GM13977 (cell line): ENCODE measurements at regions not wholly inside any gene's neighbourhood (a gene's known extent, or its start where the extent isn't known, plus 50 kb on each side); places are given as distances from the start of the nearest gene placed in this dataset.
"Not testable (repeated sequence)": the region's sequence is repeated elsewhere in the genome, so short reads cannot be mapped to it uniquely, and the experiment has no call there.

Experiments
- DNase-seq: peaks from one replicate; pipeline ENCODE4 v3.0.0; 2012; ENCODE audit warnings: low spot score
- in situ Hi-C: fragments of 300-500 bp; cut with MboI; formaldehyde crosslinking; loops from one replicate; pipeline ENCODE4 v1.12.0; 2022; ENCODE audit warnings: low sequenced_read_pairs, low pct_unique_long_range_greater_than_20kb, mixed read lengths, inconsistent platforms; ENCODE audit not compliant: unreplicated experiment
- TF ChIP-seq, protein P1 (sequence below): IDR thresholded peaks from 2 replicates; pipeline ENCODE4 v1.5.1; 2012; ENCODE audit warnings: mild to moderate bottlenecking, control low read depth; ENCODE audit not compliant: insufficient read depth; ENCODE audit errors: extremely low read depth, missing control alignments

DNA sequence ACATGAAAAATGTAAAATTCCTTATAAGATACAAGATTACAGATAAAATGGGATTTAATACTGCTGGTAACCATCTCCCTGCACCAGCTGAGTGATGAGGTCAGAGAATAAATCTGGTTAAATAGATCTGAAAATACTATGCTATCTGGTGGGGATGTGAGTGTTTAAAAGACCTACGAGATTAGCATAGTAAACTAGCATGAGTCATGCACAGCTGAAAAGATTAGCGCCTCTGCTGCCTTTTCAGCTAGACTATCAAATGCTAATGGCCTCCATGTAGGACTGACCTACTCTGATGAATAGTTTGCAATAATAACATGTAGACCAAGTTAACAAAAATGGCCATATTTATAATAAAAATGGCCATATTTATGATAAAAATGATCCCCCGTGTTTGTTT is 553.3 kb downstream of the C6orf118 start:
- in situ Hi-C loops, result no loop called here
- no peak for DNase-seq
- TF ChIP-seq, protein P1, sequence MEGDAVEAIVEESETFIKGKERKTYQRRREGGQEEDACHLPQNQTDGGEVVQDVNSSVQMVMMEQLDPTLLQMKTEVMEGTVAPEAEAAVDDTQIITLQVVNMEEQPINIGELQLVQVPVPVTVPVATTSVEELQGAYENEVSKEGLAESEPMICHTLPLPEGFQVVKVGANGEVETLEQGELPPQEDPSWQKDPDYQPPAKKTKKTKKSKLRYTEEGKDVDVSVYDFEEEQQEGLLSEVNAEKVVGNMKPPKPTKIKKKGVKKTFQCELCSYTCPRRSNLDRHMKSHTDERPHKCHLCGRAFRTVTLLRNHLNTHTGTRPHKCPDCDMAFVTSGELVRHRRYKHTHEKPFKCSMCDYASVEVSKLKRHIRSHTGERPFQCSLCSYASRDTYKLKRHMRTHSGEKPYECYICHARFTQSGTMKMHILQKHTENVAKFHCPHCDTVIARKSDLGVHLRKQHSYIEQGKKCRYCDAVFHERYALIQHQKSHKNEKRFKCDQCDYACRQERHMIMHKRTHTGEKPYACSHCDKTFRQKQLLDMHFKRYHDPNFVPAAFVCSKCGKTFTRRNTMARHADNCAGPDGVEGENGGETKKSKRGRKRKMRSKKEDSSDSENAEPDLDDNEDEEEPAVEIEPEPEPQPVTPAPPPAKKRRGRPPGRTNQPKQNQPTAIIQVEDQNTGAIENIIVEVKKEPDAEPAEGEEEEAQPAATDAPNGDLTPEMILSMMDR, result no peak

DNA sequence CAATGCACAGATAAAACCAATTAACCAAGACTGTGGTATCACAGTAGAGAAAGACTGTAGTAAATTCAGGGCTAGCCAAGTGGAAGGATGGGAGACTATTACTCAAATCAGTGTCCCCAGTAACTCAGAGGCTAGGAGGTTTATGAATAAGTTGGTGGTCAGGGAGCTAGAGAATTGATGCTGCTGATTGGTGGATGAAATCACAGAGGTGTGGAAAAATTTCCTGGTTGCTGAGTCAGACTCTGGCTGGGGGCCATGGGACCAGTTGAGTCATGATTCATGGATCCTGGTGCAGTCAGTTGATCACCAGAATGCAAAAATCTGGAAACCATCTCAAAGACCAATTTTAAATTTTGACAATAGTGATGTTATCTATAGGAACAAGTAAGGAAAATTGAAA is 555.9 kb downstream of the C6orf118 start:
- in situ Hi-C loops, result no loop called here
- no peak for DNase-seq
- TF ChIP-seq, protein P1, result no peak

DNA sequence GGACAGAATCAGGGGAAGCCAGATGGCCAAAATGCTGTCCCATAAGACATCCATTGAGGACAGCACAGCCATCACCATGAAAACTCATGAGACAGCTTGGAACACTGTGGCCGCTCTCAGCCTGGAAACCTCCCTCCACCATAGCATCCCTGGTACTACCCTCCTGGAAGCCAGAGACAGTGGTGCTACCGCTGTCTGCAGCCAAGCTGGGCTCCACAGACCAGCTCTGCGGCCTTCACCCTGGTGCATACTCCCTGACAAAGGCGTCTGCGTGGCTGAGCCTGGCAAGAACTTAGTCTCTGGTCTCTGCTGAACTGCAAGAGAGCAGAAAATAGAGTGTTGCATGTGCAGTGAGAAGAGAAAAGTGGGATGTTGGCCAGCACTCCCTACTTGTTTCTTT is 558.0 kb downstream of the C6orf118 start:
- no peak for DNase-seq
- TF ChIP-seq, protein P1, result no peak
- in situ Hi-C loops, result no loop called here

DNA sequence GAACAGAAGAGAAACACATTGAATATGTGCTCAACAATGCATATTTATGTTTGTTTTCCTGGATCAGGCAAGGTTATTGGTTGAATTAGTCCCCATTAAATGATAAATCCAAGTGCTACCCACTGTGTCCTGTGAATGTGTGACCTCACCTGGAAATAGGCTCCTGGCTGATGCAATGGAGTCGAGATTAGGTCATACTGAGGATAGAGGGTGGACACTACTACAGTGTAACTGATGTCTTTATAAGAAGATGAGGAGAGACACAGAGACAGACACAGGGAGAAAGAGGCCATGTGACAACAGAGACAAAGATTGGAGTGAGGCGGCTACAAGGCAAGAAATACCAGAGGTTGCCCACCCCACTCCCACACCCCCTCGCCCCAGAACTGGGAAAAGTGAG is 559.3 kb downstream of the C6orf118 start:
- TF ChIP-seq, protein P1, result no peak
- DNase-seq, result no peak
- in situ Hi-C loops, result no loop called here

DNA sequence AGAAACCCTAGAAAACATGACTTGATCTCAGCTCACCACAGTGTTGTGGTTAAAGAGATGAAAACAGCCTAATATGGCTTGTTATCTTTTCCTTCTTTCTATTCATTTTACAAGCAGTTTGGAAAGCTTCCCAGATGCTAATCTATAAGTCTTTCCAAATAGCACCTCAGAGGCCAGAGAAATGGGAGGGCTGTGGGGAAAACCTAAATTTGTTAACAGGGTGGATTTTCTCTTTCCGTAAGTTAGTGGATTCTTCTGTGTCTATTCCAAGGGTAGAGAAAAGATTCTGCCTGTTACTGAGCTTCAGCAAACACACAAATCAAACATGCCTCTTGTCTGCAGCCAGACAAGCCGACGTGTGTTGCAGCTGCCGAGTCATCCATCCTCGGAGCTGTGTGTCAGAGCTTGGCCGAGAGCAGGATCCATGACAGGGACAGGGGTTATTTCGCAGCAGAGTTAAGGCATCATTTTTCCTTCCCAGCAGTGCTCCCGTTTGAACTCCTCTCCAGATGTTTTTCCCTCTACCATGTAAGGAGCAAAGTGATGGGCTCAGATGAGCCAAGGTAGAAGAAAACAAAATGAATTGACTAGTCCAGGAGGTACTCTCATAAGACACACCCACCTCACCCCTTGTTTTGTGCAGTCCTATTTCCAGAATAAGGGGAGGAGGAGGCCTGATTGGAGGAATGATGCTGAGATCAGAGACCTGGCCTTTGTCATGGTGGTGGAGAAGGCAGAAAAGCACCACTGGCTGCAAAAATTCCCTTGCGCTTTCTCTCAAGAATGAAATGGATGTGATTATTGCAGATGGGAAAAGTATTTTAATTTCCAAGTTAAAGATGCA is 560.0 kb downstream of the C6orf118 start:
- no peak for DNase-seq
- in situ Hi-C loops, result no loop called here
- TF ChIP-seq, protein P1, result no peak

DNA sequence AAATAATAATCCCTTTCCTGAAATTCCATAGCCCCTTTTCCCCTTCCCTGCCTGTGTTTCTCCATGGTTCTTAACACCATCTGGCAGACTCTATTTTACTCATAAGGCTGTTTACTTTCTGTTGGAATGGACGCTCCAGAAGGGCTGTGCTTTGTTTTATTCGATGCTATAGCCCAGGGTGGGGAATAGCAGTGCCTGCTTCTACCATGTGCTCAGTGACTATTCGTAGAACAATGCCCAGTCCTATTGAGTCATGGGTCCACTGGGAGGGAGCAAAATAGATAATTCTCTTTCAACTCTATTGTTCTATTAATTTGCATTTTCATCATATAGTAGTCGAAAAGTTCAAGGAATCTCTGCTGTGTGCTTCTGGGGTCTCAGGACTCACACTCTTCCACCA is 565.1 kb downstream of the C6orf118 start:
- TF ChIP-seq, protein P1, result no peak
- in situ Hi-C loops, result no loop called here
- DNase-seq, result no peak

DNA sequence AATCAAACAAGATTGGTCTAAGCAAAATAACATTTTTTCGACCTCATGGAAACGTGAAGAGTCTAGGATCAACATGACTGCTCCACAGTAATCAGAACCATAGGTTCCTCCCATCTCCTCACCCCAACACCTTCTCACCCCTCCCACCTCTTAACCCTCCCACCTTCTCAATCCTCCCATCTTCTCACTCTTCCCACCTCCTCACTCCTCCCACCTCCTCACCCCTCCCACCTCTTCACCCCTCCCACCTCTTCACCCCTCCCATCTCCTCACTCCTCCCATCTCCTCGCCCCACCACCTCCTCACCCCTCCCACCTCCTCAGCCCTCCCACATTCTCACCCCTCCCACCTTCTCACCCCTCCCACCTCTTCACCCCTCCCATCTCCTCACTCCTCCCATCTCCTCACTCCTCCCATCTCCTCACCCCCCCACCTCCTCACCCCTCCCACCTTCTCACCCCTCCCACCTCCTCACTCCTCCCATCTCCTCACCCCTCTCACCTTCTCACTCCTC is 567.4 kb downstream of the C6orf118 start:
- in situ Hi-C loops, result no loop called here
- TF ChIP-seq, protein P1, result no peak
- no peak for DNase-seq

DNA sequence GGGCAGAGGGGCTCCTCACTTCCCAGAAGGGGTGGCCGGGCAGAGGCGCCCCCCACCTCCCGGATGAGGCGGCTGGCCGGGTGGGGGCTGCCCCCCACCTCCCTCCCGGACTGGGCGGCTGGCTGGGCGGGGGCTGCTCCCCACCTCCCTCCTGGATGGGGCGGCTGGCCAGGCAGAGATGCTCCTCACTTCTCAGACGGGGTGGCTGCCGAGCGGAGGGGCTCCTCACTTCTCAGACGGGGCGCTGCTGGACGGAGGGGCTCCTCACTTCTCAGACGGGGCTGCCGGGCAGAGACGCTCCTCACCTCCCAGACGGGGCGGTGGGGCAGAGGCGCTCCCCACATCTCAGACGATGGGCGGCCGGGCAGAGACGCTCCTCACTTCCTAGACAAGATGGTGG is 573.3 kb downstream of the C6orf118 start:
- in situ Hi-C loops, result not testable (repeated sequence)

More for the DNA sequence above, 573.3 kb downstream of the C6orf118 start:
- not testable (repeated sequence) for DNase-seq
